ENCODE measurements at regions not wholly inside any gene's neighbourhood (a gene's known extent, or its start where the extent isn't known, plus 50 kb on each side); places are given as distances from the start of the nearest gene placed in this dataset.

GRCh38 chr10:78209970-78210369, 176.3 kb downstream of the RPS24 start:
- no peak overlapping the region for H3K4me3 ChIP-seq
- DNase-seq (ENCODE audit: low spot score) = no peak
- no peak overlapping the region for H3K27ac ChIP-seq
- TF ChIP-seq, protein P1, sequence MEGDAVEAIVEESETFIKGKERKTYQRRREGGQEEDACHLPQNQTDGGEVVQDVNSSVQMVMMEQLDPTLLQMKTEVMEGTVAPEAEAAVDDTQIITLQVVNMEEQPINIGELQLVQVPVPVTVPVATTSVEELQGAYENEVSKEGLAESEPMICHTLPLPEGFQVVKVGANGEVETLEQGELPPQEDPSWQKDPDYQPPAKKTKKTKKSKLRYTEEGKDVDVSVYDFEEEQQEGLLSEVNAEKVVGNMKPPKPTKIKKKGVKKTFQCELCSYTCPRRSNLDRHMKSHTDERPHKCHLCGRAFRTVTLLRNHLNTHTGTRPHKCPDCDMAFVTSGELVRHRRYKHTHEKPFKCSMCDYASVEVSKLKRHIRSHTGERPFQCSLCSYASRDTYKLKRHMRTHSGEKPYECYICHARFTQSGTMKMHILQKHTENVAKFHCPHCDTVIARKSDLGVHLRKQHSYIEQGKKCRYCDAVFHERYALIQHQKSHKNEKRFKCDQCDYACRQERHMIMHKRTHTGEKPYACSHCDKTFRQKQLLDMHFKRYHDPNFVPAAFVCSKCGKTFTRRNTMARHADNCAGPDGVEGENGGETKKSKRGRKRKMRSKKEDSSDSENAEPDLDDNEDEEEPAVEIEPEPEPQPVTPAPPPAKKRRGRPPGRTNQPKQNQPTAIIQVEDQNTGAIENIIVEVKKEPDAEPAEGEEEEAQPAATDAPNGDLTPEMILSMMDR (IDR thresholded peaks at IDR 0.05) = no peak

DNA sequence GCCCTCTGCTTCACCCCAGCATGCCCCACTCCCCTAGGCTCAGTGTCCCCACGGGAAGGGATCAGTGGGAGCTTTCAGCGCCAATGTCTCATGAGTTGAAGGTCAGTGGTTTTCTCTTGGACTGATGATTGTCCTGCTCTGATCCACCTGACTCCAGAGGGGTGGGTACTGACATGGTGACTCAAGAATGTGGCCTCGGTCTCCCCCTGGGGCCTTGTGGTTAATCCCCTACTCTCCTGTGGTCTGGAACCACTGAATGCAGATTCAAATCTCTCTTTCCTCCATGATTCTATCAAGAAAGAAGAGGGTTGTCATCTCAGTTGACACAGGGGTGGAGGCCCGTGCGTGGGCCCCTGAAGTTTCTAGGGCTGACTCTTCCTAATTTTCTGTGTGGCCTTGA, 176.9 kb downstream of the RPS24 start:
- TF ChIP-seq, protein P1 (IDR thresholded peaks at IDR 0.05) = no peak
- no peak overlapping the region for H3K27ac ChIP-seq
- no peak for DNase-seq (ENCODE audit: low spot score)
- no peak overlapping the region for H3K4me3 ChIP-seq

DNA sequence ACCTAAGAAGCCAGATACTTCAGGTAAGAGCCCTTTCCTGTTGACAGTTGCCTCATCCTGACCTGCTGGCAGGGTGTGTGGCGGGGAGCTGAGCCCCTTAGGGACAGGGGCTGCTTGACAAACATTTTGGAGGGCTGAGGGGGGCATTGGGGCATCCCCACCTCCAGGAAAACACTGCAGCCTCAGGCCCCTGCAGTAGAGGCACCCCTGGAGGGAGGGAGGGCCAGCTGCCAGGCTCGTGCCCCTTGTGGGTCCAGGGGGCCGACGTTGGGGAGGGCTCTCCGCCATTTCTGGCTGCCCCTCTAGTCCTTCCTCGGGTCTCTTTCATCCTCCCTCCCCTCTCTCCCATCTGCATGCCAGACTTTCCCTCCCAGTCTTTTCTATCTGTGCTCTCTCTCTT, 177.3 kb downstream of the RPS24 start:
- TF ChIP-seq, protein P1 (IDR thresholded peaks at IDR 0.05) = no peak
- no peak for DNase-seq (ENCODE audit: low spot score)
- no peak overlapping the region for H3K4me3 ChIP-seq
- H3K27ac ChIP-seq = no peak overlapping the region

DNA sequence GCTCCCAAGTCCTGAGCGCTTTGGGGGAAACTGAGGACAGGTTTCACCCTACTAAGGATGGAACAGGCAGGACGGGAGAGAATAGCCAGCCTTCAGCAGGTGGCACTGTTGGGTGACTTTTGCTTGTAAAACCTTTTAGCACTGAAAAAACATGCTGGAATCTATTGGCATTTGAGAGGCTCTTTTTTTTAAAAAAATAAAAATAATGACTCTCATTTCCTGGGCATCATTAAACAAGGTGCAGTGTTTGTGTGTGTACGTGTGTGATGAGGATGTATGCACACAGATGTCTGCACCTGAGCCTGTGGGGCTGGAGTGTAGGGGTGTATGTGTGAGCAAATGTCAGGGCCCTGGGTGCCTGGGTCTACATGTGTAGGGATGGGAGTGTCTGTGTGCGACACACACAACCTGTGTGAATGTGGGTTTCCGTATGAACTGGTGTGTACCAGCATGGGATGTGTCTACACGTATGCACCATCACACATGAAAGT, 177.9 kb downstream of the RPS24 start:
- Histone ChIP-seq H3K27ac (no peak overlapping the region), H3K4me3 (no peak overlapping the region)
- no peak for DNase-seq (ENCODE audit: low spot score)
- TF ChIP-seq, protein P1 (IDR thresholded peaks at IDR 0.05) = peak; percentile 29

DNA sequence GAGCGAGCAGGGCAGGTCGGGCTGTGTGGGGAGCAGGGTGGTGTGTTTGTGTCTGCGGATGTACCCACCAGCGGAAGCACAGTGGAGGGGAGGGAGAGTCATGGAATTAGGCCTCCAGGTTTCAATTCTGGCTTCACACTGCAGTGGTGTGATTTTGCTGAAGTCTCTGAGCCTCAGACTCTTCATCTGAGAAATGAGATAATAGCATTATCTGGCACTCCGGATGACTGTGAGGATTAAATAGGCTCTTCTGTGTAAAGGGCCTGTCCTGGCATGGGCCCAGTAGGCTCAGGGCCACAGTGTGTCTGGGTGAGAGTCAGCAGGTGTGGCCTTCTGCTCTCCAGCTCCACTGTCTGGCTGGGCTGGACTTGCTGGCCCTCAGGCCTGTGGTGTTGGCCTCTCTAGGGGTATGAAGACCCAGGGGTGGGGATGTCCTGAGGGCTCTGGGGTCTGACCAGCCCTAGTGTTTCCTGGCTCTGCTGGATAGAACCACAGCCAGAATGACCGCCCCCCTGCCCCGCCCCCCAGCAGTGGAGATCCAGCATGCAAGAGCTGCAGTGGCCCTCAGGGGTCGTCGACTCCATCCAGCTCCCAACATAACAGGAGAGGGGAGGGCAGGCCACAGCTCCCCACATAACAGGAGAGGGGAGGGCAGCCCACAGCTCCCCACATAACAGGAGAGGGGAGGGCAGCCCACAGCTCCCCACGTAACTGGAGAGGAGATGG, 178.6 kb downstream of the RPS24 start:
- H3K27ac ChIP-seq = no peak overlapping the region
- no peak for DNase-seq (ENCODE audit: low spot score)
- TF ChIP-seq, protein P1 (IDR thresholded peaks at IDR 0.05) = no peak
- H3K4me3 ChIP-seq = no peak overlapping the region

- Histone ChIP-seq H3K27ac (no peak overlapping the region), H3K4me3 (no peak overlapping the region)
- DNase-seq (ENCODE audit: low spot score) = no peak
- TF ChIP-seq, protein P1 (IDR thresholded peaks at IDR 0.05) = no peak
Measured at GRCh38 chr10:78212786-78213175, 179.1 kb downstream of the RPS24 start.

DNA sequence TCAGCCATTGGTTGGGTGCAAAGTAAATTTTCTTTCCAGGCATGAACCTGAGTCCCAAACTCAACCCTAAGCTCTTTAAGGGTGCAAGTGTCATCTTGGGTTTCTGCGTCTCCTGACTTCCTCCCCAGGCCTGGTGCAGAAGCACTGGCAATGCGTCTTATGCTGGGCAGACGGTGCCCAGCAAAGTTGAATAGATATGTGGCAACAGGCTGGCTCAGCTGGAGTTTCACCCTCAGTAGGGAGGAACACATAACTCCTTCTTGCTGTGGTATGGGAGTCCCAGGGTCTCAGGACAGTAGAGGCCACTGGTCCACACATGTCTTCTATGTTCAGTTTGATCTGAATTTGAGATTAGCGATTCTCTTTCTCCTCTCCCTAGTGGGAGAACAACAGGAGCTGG, 181.3 kb downstream of the RPS24 start:
- peak overlapping the region; percentile 56 to 58 for H3K27ac ChIP-seq
- H3K4me3 ChIP-seq = no peak overlapping the region
- TF ChIP-seq, protein P1 (IDR thresholded peaks at IDR 0.05) = no peak
- DNase-seq (ENCODE audit: low spot score) = no peak

Data from coronary artery (tissue), 2 donors.